ENCODE measurements at regions not wholly inside any gene's neighbourhood (a gene's known extent, or its start where the extent isn't known, plus 50 kb on each side); places are given as distances from the start of the nearest gene placed in this dataset.

DNA sequence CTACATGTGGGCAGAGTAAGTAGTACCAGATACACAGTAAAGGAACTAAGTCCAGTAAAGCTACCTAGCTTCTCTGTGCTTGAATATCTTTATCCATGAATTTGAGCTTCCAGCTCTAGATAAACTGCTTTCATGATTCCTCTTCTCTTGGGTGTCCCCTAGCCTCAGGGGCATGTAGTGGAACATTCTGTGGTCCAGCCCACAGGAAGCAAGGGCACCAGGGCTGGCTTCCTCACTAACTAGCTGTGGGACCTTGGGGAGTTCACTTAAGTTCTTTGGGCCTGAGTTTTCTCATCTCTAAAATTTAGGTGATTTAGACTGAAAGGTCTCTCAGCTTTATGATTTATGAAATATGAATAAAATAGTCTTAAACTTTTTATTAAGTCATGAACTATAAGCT, 185.7 kb downstream of the KATNAL1 start (continued):
- TF ChIP-seq EZH2 (IDR thresholded peaks at IDR 0.05; ENCODE audit: borderline replicate concordance, low read depth, low read length) (no peak), MCM5 (IDR thresholded peaks at IDR 0.05; ENCODE audit: low read depth) (no peak)

DNA sequence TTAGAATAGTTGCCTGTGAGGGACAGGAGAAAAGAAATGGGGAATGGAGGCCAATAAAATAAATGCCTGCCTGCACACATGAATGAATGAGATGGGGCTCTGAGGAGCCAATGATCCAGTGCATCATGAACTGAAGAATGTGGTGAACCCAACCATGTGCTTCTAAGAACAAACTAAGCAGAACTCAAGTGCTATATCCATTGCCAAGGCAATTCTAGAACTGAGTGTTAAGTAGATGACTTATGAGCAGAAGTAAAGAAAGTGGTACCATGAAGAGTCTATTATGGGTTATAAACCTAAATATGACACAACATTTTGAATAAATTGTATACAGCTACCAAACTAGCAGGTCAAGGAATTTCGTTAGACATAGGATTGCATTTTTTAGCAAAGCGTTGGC, 186.1 kb downstream of the KATNAL1 start:
- no peak overlapping the region for H3K4me2 ChIP-seq (ENCODE audit: insufficient read depth, low read length)
- 7% methylated on average over 2 of the region's 2 CpGs for WGBS (ENCODE audit: insufficient coverage, low coverage, missing lambda C conversion rate)
- DNase-seq (ENCODE audit: extremely low read depth in 1 of 4, low spot score in 3 of 4) (no peak), FAIRE-seq (no peak), ATAC-seq (no peak)
- no peaks in the 10 kb centered on the region for H3K9me1 ChIP-seq (ENCODE audit: control insufficient read depth, insufficient read depth, low read length)
- no peaks in the 10 kb centered on the region for H4K20me1 ChIP-seq (replicated peaks; ENCODE audit: control insufficient read depth, insufficient read depth, low read length)
- no peaks in the 10 kb centered on the region for H3K79me2 ChIP-seq (ENCODE audit: control insufficient read depth, insufficient read depth, low read length)
- H2AFZ ChIP-seq (ENCODE audit: low read depth, low read length): no peak overlapping the region
- no peaks in the 10 kb centered on the region for H3K36me3 ChIP-seq (ENCODE audit: control insufficient read depth, insufficient read depth, low read length)
- in situ Hi-C loops (cut with MboI): loop anchor here (10.0 kb wide), 1 partner anchor 674 kb away; no protein-coding TSS in a partner anchor
- H3K9me3 ChIP-seq (replicated peaks; ENCODE audit: control insufficient read depth, insufficient read depth, low read depth, low read length): no peaks in the 10 kb centered on the region
- no peak overlapping the region for H3K4me3 ChIP-seq
- ChIA-PET CTCF (ENCODE audit: low intra/inter-chr PET ratio) (no interaction called here), POLR2A (no interaction called here)
- no peaks in the 10 kb centered on the region for H3K4me1 ChIP-seq (replicated peaks in 1 of 2; ENCODE audit: control insufficient read depth in 2 of 2, insufficient read depth in 2 of 2, low read length in 2 of 2)
- BruUV-seq (replicated peaks): no TSS peak
- intact Hi-C loops (cut with micrococcal nuclease): no loop called here
- TF ChIP-seq ZSCAN32 (CRISPR knock-in tag; IDR thresholded peaks at IDR 0.05): no peak
- no peak overlapping the region for H3K27ac ChIP-seq (ENCODE audit: extremely low read depth, low read depth, low read length)
- H3K27me3 ChIP-seq (ENCODE audit: control insufficient read depth in 2 of 2, insufficient read depth in 2 of 2, low read length in 2 of 2): peaks cover 6 to 25% of the 10 kb centered on the region in 2 experiments; a peak in 3 of 5 replicates
- no peak overlapping the region for H3K9ac ChIP-seq (ENCODE audit: insufficient read depth in 1 of 2, low read depth in 2 of 2, low read length in 2 of 2)

DNA sequence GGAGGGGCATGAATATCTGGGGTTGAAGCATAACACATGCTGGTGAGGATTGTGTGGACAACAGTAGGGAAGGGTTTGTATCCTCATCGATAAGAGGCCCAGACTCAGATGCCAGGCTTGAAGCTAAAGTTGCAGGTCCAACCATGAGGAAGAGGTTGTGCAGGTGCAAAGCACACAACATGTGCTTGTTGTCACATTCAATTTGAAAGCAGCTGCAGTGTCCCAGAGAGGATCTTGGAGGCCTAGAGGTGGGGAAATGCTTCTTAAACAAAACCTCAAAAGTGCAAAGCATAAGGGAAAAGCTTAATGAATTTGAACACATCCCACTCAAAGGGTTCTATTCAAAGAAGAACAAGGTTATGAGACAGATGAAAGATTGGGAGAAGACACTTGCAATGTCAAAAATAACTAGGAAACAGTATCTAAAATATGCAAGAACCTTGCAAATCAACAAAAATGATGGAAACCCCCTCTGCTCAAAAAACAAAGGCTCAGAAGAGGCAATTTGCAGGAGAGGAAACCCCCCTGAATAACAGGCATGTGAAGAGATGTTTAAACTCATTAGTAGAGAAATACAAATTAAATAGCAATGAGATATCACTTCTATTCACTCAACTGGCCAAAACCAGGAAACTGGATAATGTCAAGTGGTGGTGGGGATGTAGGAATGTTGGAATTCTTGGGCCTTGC, 187.1 kb downstream of the KATNAL1 start:
- H3K9ac ChIP-seq (ENCODE audit: insufficient read depth in 1 of 2, low read depth in 2 of 2, low read length in 2 of 2): no peak overlapping the region
- H3K9me3 ChIP-seq (replicated peaks; ENCODE audit: control insufficient read depth, insufficient read depth, low read depth, low read length): no peaks in the 10 kb centered on the region
- intact Hi-C loops (cut with micrococcal nuclease): no loop called here
- H3K27me3 ChIP-seq (ENCODE audit: control insufficient read depth in 2 of 2, insufficient read depth in 2 of 2, low read length in 2 of 2): peaks cover 6 to 26% of the 10 kb centered on the region in 2 experiments; a peak in 3 of 5 replicates
- 0% methylated on average over 1 of the region's 1 CpG for whole genome bisulfite sequencing (ENCODE audit: insufficient coverage, low coverage, missing lambda C conversion rate)
- no peaks in the 10 kb centered on the region for H3K4me1 ChIP-seq (replicated peaks in 1 of 2; ENCODE audit: control insufficient read depth in 2 of 2, insufficient read depth in 2 of 2, low read length in 2 of 2)
- H3K9me1 ChIP-seq (ENCODE audit: control insufficient read depth, insufficient read depth, low read length): no peaks in the 10 kb centered on the region
- H4K20me1 ChIP-seq (replicated peaks; ENCODE audit: control insufficient read depth, insufficient read depth, low read length): no peaks in the 10 kb centered on the region
- H3K4me2 ChIP-seq (ENCODE audit: insufficient read depth, low read length): no peak overlapping the region
- no peak overlapping the region for H3K4me3 ChIP-seq
- H3K79me2 ChIP-seq (ENCODE audit: control insufficient read depth, insufficient read depth, low read length): no peaks in the 10 kb centered on the region
- H3K36me3 ChIP-seq (ENCODE audit: control insufficient read depth, insufficient read depth, low read length): no peaks in the 10 kb centered on the region
- DNase-seq (ENCODE audit: extremely low read depth in 1 of 4, low spot score in 3 of 4): no peak
- ATAC-seq: no peak
- in situ Hi-C loops (cut with MboI): loop anchor here (10.0 kb wide), 1 partner anchor 675 kb away; no protein-coding TSS in a partner anchor
- no TSS peak for BruUV-seq (replicated peaks)
- H2AFZ ChIP-seq (ENCODE audit: low read depth, low read length): no peak overlapping the region
- CTCF ChIA-PET (ENCODE audit: low intra/inter-chr PET ratio): no interaction called here
- no peak for FAIRE-seq
- POLR2A ChIA-PET: no interaction called here
- H3K27ac ChIP-seq (ENCODE audit: extremely low read depth, low read depth, low read length): no peak overlapping the region
- TF ChIP-seq TAL1 (IDR thresholded peaks at IDR 0.05): no peak
- TF ChIP-seq BRF1 (IDR thresholded peaks at IDR 0.05; ENCODE audit: borderline replicate concordance, extremely low read depth, insufficient read length): no peak
- no peak for TF ChIP-seq ZNF75A (CRISPR knock-in tag; IDR thresholded peaks at IDR 0.05)
- no peak for TF ChIP-seq KLF10 (CRISPR knock-in tag; IDR thresholded peaks at IDR 0.05)
- no peak for TF ChIP-seq ZNF124 (CRISPR knock-in tag; IDR thresholded peaks at IDR 0.05)
- TF ChIP-seq NCOA1 (IDR thresholded peaks at IDR 0.05; ENCODE audit: low read depth): no peak
- TF ChIP-seq NFE2 (IDR thresholded peaks at IDR 0.05; ENCODE audit: low read depth): no peak
- TF ChIP-seq ZNF197 (CRISPR knock-in tag; IDR thresholded peaks at IDR 0.05; ENCODE audit: low read depth): no peak
- TF ChIP-seq ZFP36 (IDR thresholded peaks at IDR 0.05; ENCODE audit: low read depth, low read length, partially characterized antibody): no peak
- TF ChIP-seq, protein P1, sequence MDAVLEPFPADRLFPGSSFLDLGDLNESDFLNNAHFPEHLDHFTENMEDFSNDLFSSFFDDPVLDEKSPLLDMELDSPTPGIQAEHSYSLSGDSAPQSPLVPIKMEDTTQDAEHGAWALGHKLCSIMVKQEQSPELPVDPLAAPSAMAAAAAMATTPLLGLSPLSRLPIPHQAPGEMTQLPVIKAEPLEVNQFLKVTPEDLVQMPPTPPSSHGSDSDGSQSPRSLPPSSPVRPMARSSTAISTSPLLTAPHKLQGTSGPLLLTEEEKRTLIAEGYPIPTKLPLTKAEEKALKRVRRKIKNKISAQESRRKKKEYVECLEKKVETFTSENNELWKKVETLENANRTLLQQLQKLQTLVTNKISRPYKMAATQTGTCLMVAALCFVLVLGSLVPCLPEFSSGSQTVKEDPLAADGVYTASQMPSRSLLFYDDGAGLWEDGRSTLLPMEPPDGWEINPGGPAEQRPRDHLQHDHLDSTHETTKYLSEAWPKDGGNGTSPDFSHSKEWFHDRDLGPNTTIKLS (IDR thresholded peaks at IDR 0.05; ENCODE audit: borderline replicate concordance, low read depth): no peak
- no peak for TF ChIP-seq PTBP1 (IDR thresholded peaks at IDR 0.05; ENCODE audit: low read depth, low read length)
